ENCODE measurements at regions not wholly inside any gene's neighbourhood (a gene's known extent, or its start where the extent isn't known, plus 50 kb on each side); places are given as distances from the start of the nearest gene placed in this dataset.

- Histone ChIP-seq H3K18ac (ENCODE audit: insufficient read length, low read depth, low read length) (no peak overlapping the region), H3K56ac (ENCODE audit: insufficient read length, low read depth, low read length) (no peak overlapping the region), H2BK120ac (ENCODE audit: low read depth, low read length, poor library complexity, severe bottlenecking) (no peak overlapping the region), H2AK5ac (ENCODE audit: insufficient read length, low read length) (no peak overlapping the region), H3K4me1 (ENCODE audit: insufficient read depth, low read length) (no peaks in the 10 kb centered on the region), H3K27me3 (ENCODE audit: insufficient read depth, low read length) (no peaks in the 10 kb centered on the region), H2BK15ac (ENCODE audit: low read depth, low read length) (no peak overlapping the region), H3K23ac (ENCODE audit: insufficient read length, low read depth, low read length) (no peak overlapping the region), H2BK20ac (ENCODE audit: low read depth, low read length, poor library complexity, severe bottlenecking) (no peak overlapping the region), H3K79me1 (ENCODE audit: insufficient read depth, low read depth, low read length, poor library complexity, severe bottlenecking) (no peaks in the 10 kb centered on the region), H4K91ac (ENCODE audit: insufficient read length, low read depth, low read length) (no peak overlapping the region), H4K5ac (ENCODE audit: insufficient read length, low read depth, low read length) (no peak overlapping the region), H3K79me2 (ENCODE audit: insufficient read depth, low read length) (no peaks in the 10 kb centered on the region), H3K9ac (ENCODE audit: extremely low read depth, insufficient read length, low read length) (no peak overlapping the region), H3K4me2 (ENCODE audit: insufficient read depth, insufficient read length, low read length) (no peak overlapping the region), H3K14ac (ENCODE audit: insufficient read depth, low read length) (no peak overlapping the region), H3T11ph (ENCODE audit: low read length) (no peak overlapping the region), H4K20me1 (ENCODE audit: control insufficient read depth, insufficient read depth, insufficient read length) (no peaks in the 10 kb centered on the region), H2BK12ac (ENCODE audit: insufficient read length, low read depth, low read length) (no peak overlapping the region), H4K8ac (replicated peaks; ENCODE audit: insufficient read length, low read depth, low read length) (no peak overlapping the region), H2AFZ (ENCODE audit: low read length) (no peak overlapping the region), H3K23me2 (ENCODE audit: insufficient read length, low read depth, low read length, poor library complexity, severe bottlenecking) (no peaks in the 10 kb centered on the region), H3K4ac (ENCODE audit: low read depth, low read length) (no peak overlapping the region), H2BK5ac (ENCODE audit: insufficient read length, low read length) (no peak overlapping the region), H3K27ac (ENCODE audit: insufficient read length, low read depth, low read length) (no peak overlapping the region), H3K9me3 (ENCODE audit: control insufficient read depth, low read depth, low read length) (no peaks in the 10 kb centered on the region)
- H3K36me3 Mint-ChIP-seq (ENCODE audit: insufficient read depth in 1 of 3, low read depth in 3 of 3) = no peaks in the 10 kb centered on the region
- H3K27ac Mint-ChIP-seq = no peak overlapping the region
- no peak for TF ChIP-seq CTCF (conservative IDR thresholded peaks at IDR 0.05)
- H3K4me3 Mint-ChIP-seq = no peak overlapping the region
- no peak for DNase-seq
- no peaks in the 10 kb centered on the region for H3K4me1 Mint-ChIP-seq
- no peaks in the 10 kb centered on the region for H3K27me3 Mint-ChIP-seq (ENCODE audit: low read depth)
- no CpG with 5 or more reads among the region's 5 CpGs for WGBS (ENCODE audit: extremely low coverage, insufficient read length, low lambda C conversion rate)
- H3K9me3 Mint-ChIP-seq = no peaks in the 10 kb centered on the region
These were observed 391.0 kb downstream of the ICE1 start for GRCh38 chr5:5813441-5813840.
